ENCODE measurements at regions not wholly inside any gene's neighbourhood (a gene's known extent, or its start where the extent isn't known, plus 50 kb on each side); places are given as distances from the start of the nearest gene placed in this dataset.
"Not testable (repeated sequence)": the region's sequence is repeated elsewhere in the genome, so short reads cannot be mapped to it uniquely, and the experiment has no call there.

DNA sequence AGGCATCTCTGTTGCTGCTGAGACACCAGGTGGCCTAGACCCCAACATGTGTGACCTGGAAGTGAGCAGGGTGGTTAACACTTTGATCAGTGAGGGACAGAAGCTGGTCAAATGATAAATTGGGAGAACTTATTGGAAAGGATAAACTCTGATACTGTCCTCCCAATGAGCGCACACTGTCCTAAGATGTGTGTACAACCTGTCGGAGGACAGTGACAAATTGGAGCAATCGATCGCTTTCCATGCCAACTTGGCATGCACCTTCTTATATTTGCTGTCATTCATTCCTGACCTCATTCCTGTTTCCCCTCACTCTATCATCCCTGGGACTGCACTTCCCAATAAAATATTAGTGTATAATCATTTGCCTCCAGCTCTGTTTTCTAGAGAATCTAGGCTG lies 198.7 kb upstream of the PROK2 start:
- intact Hi-C loops (cut with micrococcal nuclease; ENCODE audit: unreplicated experiment) (no loop called here), in situ Hi-C loops (cut with HindIII; ENCODE audit: low pct_unique_long_range_greater_than_20kb, low sequenced_read_pairs) (no loop called here)
- ATAC-seq: no peak
- TF ChIP-seq TCF7L2 (IDR thresholded peaks at IDR 0.05; ENCODE audit: low read depth, low read length) (no peak), SIN3A (IDR thresholded peaks at IDR 0.05; ENCODE audit: borderline replicate concordance, insufficient read depth, low read depth, low read length) (no peak), POLR2AphosphoS5 (IDR thresholded peaks at IDR 0.05; ENCODE audit: low read depth, low read length) (no peak), REST (IDR thresholded peaks at IDR 0.05; ENCODE audit: insufficient read depth in 1 of 2, low read depth in 2 of 2, low read length in 1 of 2) (no peak)
- TF ChIP-seq, protein P1, sequence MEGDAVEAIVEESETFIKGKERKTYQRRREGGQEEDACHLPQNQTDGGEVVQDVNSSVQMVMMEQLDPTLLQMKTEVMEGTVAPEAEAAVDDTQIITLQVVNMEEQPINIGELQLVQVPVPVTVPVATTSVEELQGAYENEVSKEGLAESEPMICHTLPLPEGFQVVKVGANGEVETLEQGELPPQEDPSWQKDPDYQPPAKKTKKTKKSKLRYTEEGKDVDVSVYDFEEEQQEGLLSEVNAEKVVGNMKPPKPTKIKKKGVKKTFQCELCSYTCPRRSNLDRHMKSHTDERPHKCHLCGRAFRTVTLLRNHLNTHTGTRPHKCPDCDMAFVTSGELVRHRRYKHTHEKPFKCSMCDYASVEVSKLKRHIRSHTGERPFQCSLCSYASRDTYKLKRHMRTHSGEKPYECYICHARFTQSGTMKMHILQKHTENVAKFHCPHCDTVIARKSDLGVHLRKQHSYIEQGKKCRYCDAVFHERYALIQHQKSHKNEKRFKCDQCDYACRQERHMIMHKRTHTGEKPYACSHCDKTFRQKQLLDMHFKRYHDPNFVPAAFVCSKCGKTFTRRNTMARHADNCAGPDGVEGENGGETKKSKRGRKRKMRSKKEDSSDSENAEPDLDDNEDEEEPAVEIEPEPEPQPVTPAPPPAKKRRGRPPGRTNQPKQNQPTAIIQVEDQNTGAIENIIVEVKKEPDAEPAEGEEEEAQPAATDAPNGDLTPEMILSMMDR (IDR thresholded peaks at IDR 0.05): no peak
- no TSS peak for BruUV-seq (replicated peaks)
- H3K27ac ChIP-seq (ENCODE audit: low read length): no peak overlapping the region
- no peaks in the 10 kb centered on the region for H3K9me3 ChIP-seq (ENCODE audit: control insufficient read depth, insufficient read depth, low read depth, low read length)
- ChIA-PET CTCF (no interaction called here), POLR2A (no interaction called here)
- DNase-seq (ENCODE audit: low read depth, low spot score): no peak
- H3K27me3 ChIP-seq (ENCODE audit: control insufficient read depth, insufficient read depth, low read length): no peaks in the 10 kb centered on the region
- H3K4me3 ChIP-seq (ENCODE audit: low read depth in 2 of 2, low read length in 2 of 2): no peak overlapping the region
- H3K36me3 ChIP-seq (ENCODE audit: control insufficient read depth, insufficient read depth, low read length): no peaks in the 10 kb centered on the region
- H3K4me1 ChIP-seq (ENCODE audit: control insufficient read depth, insufficient read depth, low read length): no peaks in the 10 kb centered on the region

DNA sequence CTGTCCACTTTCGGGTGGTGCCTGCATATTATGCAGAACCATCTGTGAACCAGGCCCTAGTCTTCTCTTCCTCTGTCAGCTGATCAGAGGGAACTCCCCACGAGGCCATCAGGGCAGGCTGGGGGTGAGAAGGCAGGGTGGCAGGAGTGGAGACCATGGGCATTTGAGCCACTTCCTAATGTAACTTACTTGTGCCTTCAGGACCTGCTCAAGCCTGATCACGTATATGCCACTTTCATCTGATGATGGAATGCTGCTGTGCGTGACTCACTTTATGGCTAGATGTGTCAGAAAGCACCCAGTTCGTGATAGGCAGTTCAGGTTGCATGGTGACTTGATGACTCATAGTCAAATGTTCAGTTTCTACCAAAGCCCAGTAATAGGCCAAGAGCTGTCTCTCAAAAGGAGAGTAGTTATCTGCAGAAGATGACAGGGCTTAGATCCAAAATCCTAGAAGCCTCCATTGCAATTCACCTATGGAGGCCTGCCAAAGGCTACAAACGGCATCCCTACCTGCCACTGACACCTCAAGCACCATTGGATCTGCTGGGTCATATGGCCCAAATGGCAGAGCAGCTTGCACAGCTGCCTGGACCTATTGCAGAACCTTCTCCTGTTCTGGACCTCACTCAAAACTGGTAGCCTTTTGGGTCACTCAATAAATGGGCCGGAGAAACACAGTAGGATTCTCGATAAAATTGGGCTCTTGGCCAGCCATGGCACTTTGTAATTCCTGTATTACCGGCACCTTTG lies 197.7 kb upstream of the PROK2 start:
- H3K27ac ChIP-seq (ENCODE audit: low read length); BruUV-seq (replicated peaks); H3K4me3 ChIP-seq (ENCODE audit: low read depth in 2 of 2, low read length in 2 of 2); H3K27me3 ChIP-seq (ENCODE audit: control insufficient read depth, insufficient read depth, low read length); in situ Hi-C loops (cut with HindIII; ENCODE audit: low pct_unique_long_range_greater_than_20kb, low sequenced_read_pairs); H3K36me3 ChIP-seq (ENCODE audit: control insufficient read depth, insufficient read depth, low read length); H3K4me1 ChIP-seq (ENCODE audit: control insufficient read depth, insufficient read depth, low read length); H3K9me3 ChIP-seq (ENCODE audit: control insufficient read depth, insufficient read depth, low read depth, low read length); POLR2A ChIA-PET; intact Hi-C loops (cut with micrococcal nuclease; ENCODE audit: unreplicated experiment); ATAC-seq; CTCF ChIA-PET: not testable (repeated sequence)
- peak; percentile 41 for DNase-seq (ENCODE audit: low read depth, low spot score)

GRCh38 chr3:71979175-71979574 lies 194.2 kb upstream of the PROK2 start:
- POLR2A ChIA-PET: no interaction called here
- H3K27me3 ChIP-seq (ENCODE audit: control insufficient read depth, insufficient read depth, low read length): no peaks in the 10 kb centered on the region
- intact Hi-C loops (cut with micrococcal nuclease; ENCODE audit: unreplicated experiment): no loop called here
- in situ Hi-C loops (cut with HindIII; ENCODE audit: low pct_unique_long_range_greater_than_20kb, low sequenced_read_pairs): no loop called here
- no peaks in the 10 kb centered on the region for H3K4me1 ChIP-seq (ENCODE audit: control insufficient read depth, insufficient read depth, low read length)
- BruUV-seq (replicated peaks): no TSS peak
- no peak for DNase-seq (ENCODE audit: low read depth, low spot score)
- CTCF ChIA-PET: no interaction called here
- no peaks in the 10 kb centered on the region for H3K36me3 ChIP-seq (ENCODE audit: control insufficient read depth, insufficient read depth, low read length)
- no peak overlapping the region for H3K4me3 ChIP-seq (ENCODE audit: low read depth in 2 of 2, low read length in 2 of 2)
- no peak for ATAC-seq
- H3K27ac ChIP-seq (ENCODE audit: low read length): no peak overlapping the region
- H3K9me3 ChIP-seq (ENCODE audit: control insufficient read depth, insufficient read depth, low read depth, low read length): no peaks in the 10 kb centered on the region
- TF ChIP-seq REST (IDR thresholded peaks at IDR 0.05; ENCODE audit: insufficient read depth in 1 of 2, low read depth in 2 of 2, low read length in 1 of 2) (no peak), POLR2AphosphoS5 (IDR thresholded peaks at IDR 0.05; ENCODE audit: low read depth, low read length) (no peak), TCF7L2 (IDR thresholded peaks at IDR 0.05; ENCODE audit: low read depth, low read length) (no peak), SIN3A (IDR thresholded peaks at IDR 0.05; ENCODE audit: borderline replicate concordance, insufficient read depth, low read depth, low read length) (no peak)
- TF ChIP-seq, protein P1 (IDR thresholded peaks at IDR 0.05): no peak
